SH-SY5Y (cell line): ENCODE measurements at regions not wholly inside any gene's neighbourhood (a gene's known extent, or its start where the extent isn't known, plus 50 kb on each side); places are given as distances from the start of the nearest gene placed in this dataset.

Experiments used
- GATA2 ChIP-seq: IDR thresholded peaks from 2 replicates; pipeline ENCODE4 v1.6.1; 2011; ENCODE audit warnings: mild to moderate bottlenecking, low read depth, low read length
- GATA3 ChIP-seq: IDR thresholded peaks from 2 replicates; pipeline ENCODE4 v1.6.1; 2011; ENCODE audit warnings: low read depth, mild to moderate bottlenecking, low read length, moderate library complexity

DNA sequence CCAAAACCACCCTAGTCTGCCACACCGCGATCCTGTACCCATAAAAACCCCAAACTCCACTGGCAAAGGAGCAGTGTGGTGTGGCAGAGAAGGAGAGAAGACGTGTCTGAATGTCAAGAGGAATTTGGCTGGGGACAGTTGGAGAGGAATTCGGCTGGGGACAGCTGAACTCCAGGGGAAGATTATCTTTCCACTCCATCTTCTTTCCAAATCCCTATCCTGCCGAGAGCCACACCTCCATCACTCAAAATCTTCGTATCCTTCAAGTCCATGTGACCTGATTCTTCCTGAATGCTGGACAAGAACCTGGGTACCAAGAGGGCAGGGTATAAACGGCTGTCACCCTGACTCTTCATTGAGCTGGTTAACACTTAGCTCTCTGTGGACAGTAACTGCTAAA, 448.1 kb downstream of the ARHGEF28 start:
- TF ChIP-seq GATA2 (no peak), GATA3 (no peak)
